Ramos (cell line): ENCODE measurements at regions not wholly inside any gene's neighbourhood (a gene's known extent, or its start where the extent isn't known, plus 50 kb on each side); places are given as distances from the start of the nearest gene placed in this dataset.

Experiments
- in situ Hi-C: fragments of 300-500 bp; cut with MboI; formaldehyde crosslinking; loops from one replicate; pipeline ENCODE4 v1.14.3; 2022; ENCODE audit warnings: low sequenced_read_pairs; ENCODE audit not compliant: unreplicated experiment

- in situ Hi-C loops = no loop called here
Measured at GRCh38 chr9:38233796-38234355, 158.6 kb upstream of the ALDH1B1 start.

DNA sequence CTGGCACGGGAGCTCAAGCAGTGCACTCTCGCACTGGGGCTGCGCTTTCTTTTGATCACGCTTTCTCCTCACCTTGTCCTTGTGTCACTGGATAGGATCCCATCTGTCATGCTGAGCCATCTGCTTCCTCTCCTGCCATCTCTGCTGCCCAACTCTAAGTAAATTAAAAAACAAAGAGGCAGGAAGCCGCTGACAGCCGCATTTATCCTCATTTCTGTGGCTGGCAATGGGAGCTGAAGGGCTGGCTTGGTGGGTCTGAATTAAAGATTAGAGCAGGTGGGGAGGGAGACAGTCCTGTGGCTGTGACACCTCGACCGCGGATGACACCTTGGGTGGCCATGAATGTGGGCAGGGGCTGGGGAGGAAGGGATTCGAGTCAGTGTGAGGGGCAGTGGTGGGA is 159.2 kb upstream of the ALDH1B1 start:
- in situ Hi-C loops = no loop called here

DNA sequence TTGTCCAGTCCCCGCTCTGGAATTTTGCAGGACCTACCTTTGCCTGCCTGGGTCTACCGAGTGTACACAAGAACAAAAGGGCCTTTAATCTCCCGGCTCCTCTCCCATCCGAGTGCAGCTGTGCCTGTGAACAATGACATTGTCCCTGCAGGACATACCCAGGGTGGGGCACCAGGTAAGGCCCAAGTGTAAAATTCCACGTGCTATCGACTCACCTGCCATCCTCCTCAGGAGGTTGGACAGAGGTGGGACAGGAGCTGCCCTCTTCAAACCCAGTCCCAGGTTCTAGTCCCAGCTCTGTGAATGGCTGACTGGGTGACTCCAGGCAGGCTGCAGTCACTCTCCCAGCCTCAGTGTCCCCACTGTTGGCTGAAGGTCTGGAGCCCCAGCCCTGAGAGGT is 159.6 kb upstream of the ALDH1B1 start:
- in situ Hi-C loops = no loop called here

- in situ Hi-C loops = no loop called here
Measured at GRCh38 chr9:38229504-38230155, 160.6 kb upstream of the SHB start.

- in situ Hi-C loops = no loop called here
Measured at GRCh38 chr9:38229104-38229500, 160.1 kb upstream of the SHB start.

DNA sequence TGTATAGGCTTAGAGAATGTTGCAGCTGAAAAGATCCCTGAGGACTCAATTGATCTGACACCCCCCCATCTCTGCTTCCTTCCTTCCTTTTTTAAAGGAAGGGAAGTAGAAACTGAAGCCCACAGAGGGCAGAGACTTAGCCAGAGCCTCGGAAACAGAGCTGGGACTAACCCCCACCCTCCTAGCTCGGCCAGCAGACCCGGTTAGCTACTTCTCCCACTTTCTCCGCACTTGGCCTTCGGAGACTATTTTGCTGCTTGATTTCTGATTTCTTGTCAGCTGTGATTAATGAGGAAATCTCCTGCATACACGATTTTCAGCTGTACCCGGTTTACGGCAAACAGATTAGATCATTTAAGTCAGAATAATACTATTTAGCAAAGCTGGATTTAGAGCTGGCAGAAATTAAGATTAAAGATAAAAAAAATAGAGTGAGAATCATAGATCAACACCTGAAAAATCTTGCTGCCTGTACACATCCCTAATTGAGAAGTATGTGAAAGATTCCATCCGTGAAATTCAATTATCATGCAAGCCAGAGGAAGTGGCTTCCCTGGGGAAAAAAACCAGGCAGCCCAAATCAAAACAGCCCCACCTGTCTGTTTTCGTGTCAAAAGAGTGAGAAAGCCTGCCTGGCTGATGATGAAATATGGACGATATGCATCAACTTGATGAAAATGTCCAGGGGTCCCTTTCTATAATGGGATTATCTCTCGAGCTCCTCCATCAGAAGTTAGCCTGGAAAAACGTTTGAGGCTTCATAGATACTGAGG is 159.5 kb upstream of the SHB start:
- in situ Hi-C loops = no loop called here

- in situ Hi-C loops = no loop called here
Measured at GRCh38 chr9:38227656-38228055, 158.6 kb upstream of the SHB start.

GRCh38 chr9:38227061-38227540 is 158.1 kb upstream of the SHB start:
- in situ Hi-C loops = no loop called here

- in situ Hi-C loops = no loop called here
Measured at GRCh38 chr9:38226491-38226951, 157.5 kb upstream of the SHB start.

- in situ Hi-C loops = no loop called here
Measured at GRCh38 chr9:38224941-38225340, 155.9 kb upstream of the SHB start.

DNA sequence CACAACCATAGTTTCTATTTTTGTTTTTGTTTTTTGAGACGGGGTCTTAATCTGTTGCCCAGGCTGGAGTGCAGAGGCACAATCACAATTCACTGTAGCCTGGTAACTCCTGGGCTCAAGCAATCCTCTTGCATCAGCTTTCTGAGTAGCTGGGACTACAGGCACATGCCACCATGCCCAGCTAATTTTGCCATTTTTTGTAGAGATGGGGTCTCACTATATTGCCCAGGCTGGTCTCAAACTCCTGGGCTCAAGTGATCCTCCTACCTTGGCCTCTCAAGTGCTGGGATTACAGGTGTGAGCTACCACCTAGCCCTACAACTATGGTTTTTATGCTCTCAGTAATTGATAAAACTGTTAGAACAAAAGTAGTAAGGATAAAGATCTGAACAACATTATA is 147.5 kb upstream of the SHB start:
- in situ Hi-C loops = loop anchor here (10.0 kb wide), 1 partner anchor 58 kb away; no protein-coding TSS in a partner anchor

- in situ Hi-C loops = loop anchor here (10.0 kb wide), 1 partner anchor 59 kb away; no protein-coding TSS in a partner anchor
Measured at GRCh38 chr9:38215465-38215864, 146.4 kb upstream of the SHB start.

DNA sequence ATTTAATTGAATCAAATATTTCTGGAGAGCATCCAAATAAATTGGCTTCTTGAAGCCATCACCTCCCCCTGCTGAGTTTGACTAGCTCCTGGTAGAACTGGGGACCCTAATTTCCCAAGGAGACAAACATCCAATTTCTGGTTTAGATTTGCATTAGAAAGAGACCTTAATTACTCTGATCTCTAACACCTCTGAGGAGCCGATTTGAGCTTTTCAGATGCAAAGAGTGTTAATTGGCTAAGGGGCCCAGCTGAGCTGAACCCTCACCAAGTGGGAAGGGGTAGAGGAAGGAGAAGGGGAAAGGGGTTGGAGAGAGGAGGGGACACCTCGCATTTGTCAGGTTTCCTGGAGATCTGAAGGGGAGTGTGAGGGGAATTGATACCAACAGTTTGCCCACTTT is 145.4 kb upstream of the SHB start:
- in situ Hi-C loops = loop anchor here (10.0 kb wide), 1 partner anchor 60 kb away; no protein-coding TSS in a partner anchor

GRCh38 chr9:38213631-38214299 is 144.7 kb upstream of the SHB start:
- in situ Hi-C loops = loop anchor here (10.0 kb wide), 1 partner anchor 61 kb away; no protein-coding TSS in a partner anchor

DNA sequence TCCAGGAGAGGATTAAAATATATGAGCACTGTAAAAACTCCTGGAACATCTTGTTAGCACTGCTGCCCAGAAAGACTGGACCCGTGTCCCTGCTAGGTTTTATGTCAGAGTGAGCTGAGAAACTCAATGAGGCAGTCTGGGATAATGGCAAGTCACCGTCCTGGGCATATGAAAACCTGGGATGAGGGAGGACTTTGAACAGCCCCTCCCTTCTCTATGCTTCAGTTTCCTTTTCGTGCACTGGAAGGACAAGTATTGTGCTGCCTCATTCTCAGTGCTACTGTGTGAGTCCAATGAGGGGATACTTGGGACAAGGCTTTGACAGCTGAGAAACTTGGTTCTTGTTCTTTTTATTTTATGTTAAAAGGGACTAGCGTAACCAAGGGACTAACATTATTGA is 143.0 kb upstream of the SHB start:
- in situ Hi-C loops = loop anchor here (10.0 kb wide), 1 partner anchor 63 kb away; no protein-coding TSS in a partner anchor

DNA sequence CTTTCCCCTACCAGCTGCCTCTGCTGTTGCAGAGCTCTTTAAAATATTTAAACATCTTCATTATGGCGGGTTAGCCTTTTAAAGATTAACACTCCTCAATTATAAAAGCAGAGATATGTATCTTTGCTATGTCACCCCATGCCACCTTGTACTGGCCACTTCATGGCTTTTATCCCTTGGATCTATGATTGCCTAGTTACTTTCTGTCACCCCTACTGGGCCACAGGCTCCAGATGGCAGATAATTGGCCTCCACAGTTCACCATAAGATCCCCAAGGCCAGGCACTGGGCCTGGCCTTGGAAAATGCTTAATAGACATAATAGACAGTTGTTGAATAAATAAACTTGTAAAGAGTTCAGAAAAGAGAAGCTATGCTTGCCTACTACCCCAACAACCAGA is 142.0 kb upstream of the SHB start:
- in situ Hi-C loops = loop anchor here (10.0 kb wide), 1 partner anchor 64 kb away; no protein-coding TSS in a partner anchor

DNA sequence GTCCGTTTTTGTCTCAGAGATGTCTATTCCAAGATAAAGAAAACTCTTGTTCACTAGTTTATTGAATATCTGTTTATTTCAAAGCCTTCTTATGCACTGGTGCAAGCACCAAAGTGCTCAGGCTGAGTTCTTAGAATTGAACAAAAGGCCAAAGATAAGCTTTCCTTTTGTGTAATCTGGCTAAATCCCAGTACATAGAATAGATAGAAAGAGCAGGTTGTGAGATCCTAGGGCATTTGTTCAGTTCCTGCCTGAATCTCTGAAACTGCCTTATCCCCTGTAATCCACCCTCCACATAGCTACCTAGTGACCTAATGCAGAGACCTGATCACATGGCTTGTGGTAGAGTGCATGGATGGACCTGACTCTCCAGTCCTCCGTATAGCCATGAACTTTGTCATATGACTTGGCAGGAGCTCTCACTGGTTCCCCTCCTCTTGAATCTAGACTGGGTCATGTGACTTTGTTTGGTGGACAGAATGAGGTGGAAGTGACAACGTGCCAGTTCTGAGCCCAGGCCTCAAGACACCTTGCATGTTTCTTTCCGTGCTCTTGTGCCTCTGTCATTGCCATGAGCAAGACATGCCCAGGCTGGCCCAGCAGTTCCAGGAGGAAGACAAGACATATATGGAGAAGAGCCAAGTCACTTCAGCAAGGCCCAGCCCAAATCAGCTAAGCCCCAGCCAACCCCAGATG is 139.3 kb upstream of the SHB start:
- in situ Hi-C loops = no loop called here

DNA sequence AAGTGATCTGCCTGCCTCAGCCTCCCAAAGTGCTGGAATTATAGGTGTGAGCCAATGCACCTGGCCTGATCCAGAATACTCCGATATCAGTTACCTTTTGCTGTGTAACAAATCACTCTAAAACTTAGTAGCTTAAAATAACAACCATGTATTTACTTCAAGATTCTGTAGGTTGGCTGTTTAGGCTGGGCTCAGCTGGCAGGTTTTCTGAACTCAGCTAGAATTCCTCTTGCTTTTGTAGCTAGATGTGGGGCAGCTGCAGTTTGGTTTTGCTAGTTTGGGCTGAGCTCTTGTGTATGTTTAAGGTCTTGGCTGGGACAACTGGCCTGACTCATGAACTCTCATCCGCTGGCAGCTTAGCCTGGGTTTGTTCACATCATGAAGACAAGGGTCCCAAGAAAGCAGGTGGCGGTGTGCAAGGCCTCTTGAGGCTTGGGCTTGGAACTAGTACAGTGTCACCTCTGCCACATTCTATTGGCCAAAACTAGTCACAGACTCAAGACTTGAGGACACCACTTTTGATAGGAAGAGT is 138.3 kb upstream of the SHB start:
- in situ Hi-C loops = no loop called here

DNA sequence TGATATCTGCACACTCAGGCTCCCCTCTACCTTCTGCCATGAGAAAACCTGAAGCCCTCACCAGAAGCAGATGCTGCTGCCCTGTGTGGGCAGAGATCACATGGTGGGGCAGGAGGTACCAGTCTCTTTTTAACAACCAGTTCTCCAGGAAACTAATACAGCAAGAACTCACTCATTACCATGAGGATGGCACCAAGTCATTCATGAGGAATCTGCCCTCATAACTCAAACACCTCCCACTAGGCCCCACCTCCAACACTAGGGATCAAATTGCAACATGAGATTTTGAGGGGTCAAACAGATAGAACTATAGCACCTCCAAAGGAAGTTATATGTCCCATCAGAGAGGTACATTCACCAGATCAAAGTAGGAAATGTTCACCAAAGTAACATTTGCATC is 136.3 kb upstream of the SHB start:
- in situ Hi-C loops = no loop called here
